ENCODE measurements at regions not wholly inside any gene's neighbourhood (a gene's known extent, or its start where the extent isn't known, plus 50 kb on each side); places are given as distances from the start of the nearest gene placed in this dataset.

GRCh38 chr7:98493030-98493778, 92.3 kb upstream of the BAIAP2L1 start:
- DNase-seq (ENCODE audit: low spot score) = no peak
- no peak for TF ChIP-seq CTCF (IDR thresholded peaks at IDR 0.05)
- H3K4me3 Mint-ChIP-seq (ENCODE audit: unreplicated experiment) = no peak overlapping the region
- H3K4me1 Mint-ChIP-seq (ENCODE audit: low read depth) = no peaks in the 10 kb centered on the region
- peaks cover 21% of the 10 kb centered on the region for H3K9me3 Mint-ChIP-seq (ENCODE audit: low read depth)
- no peaks in the 10 kb centered on the region for H3K36me3 Mint-ChIP-seq (ENCODE audit: low read depth)
- peaks cover 6% of the 10 kb centered on the region for H3K27me3 Mint-ChIP-seq (ENCODE audit: low read depth)
- no peak overlapping the region for H3K27ac Mint-ChIP-seq (ENCODE audit: unreplicated experiment)

GRCh38 chr7:98488167-98488566, 87.3 kb upstream of the BAIAP2L1 start:
- DNase-seq (ENCODE audit: low spot score) = no peak
- H3K9me3 Mint-ChIP-seq (ENCODE audit: low read depth) = no peaks in the 10 kb centered on the region
- no peaks in the 10 kb centered on the region for H3K4me1 Mint-ChIP-seq (ENCODE audit: low read depth)
- no peaks in the 10 kb centered on the region for H3K36me3 Mint-ChIP-seq (ENCODE audit: low read depth)
- H3K4me3 Mint-ChIP-seq (ENCODE audit: unreplicated experiment) = no peak overlapping the region
- no peak overlapping the region for H3K27ac Mint-ChIP-seq (ENCODE audit: unreplicated experiment)
- TF ChIP-seq CTCF (IDR thresholded peaks at IDR 0.05) = no peak
- peaks cover 9% of the 10 kb centered on the region for H3K27me3 Mint-ChIP-seq (ENCODE audit: low read depth)

GRCh38 chr7:98483964-98484545, 83.2 kb upstream of the BAIAP2L1 start:
- no peak overlapping the region for H3K4me3 Mint-ChIP-seq (ENCODE audit: unreplicated experiment)
- peak; percentile 56 for DNase-seq (ENCODE audit: low spot score)
- no peaks in the 10 kb centered on the region for H3K36me3 Mint-ChIP-seq (ENCODE audit: low read depth)
- no peak overlapping the region for H3K27ac Mint-ChIP-seq (ENCODE audit: unreplicated experiment)
- peaks cover 5% of the 10 kb centered on the region for H3K9me3 Mint-ChIP-seq (ENCODE audit: low read depth)
- TF ChIP-seq CTCF (IDR thresholded peaks at IDR 0.05) = no peak
- no peaks in the 10 kb centered on the region for H3K4me1 Mint-ChIP-seq (ENCODE audit: low read depth)
- peaks cover 5% of the 10 kb centered on the region for H3K27me3 Mint-ChIP-seq (ENCODE audit: low read depth)

- H3K27me3 Mint-ChIP-seq (ENCODE audit: low read depth) = peaks cover 6% of the 10 kb centered on the region
- DNase-seq (ENCODE audit: low spot score) = peak; percentile 18
- H3K4me3 Mint-ChIP-seq (ENCODE audit: unreplicated experiment) = no peak overlapping the region
- no peaks in the 10 kb centered on the region for H3K36me3 Mint-ChIP-seq (ENCODE audit: low read depth)
- no peaks in the 10 kb centered on the region for H3K4me1 Mint-ChIP-seq (ENCODE audit: low read depth)
- no peak for TF ChIP-seq CTCF (IDR thresholded peaks at IDR 0.05)
- H3K27ac Mint-ChIP-seq (ENCODE audit: unreplicated experiment) = no peak overlapping the region
- H3K9me3 Mint-ChIP-seq (ENCODE audit: low read depth) = peaks cover 5% of the 10 kb centered on the region
Measured at GRCh38 chr7:98483276-98483963, 82.5 kb upstream of the BAIAP2L1 start.

- no peak for DNase-seq (ENCODE audit: low spot score)
- no peaks in the 10 kb centered on the region for H3K36me3 Mint-ChIP-seq (ENCODE audit: low read depth)
- no peak overlapping the region for H3K27ac Mint-ChIP-seq (ENCODE audit: unreplicated experiment)
- peaks cover 5% of the 10 kb centered on the region for H3K9me3 Mint-ChIP-seq (ENCODE audit: low read depth)
- peaks cover 8% of the 10 kb centered on the region for H3K27me3 Mint-ChIP-seq (ENCODE audit: low read depth)
- TF ChIP-seq CTCF (IDR thresholded peaks at IDR 0.05) = no peak
- no peak overlapping the region for H3K4me3 Mint-ChIP-seq (ENCODE audit: unreplicated experiment)
- no peaks in the 10 kb centered on the region for H3K4me1 Mint-ChIP-seq (ENCODE audit: low read depth)
Measured at GRCh38 chr7:98479318-98479717, 78.4 kb upstream of the BAIAP2L1 start.
